HG03175 (cell line): ENCODE measurements at regions not wholly inside any gene's neighbourhood (a gene's known extent, or its start where the extent isn't known, plus 50 kb on each side); places are given as distances from the start of the nearest gene placed in this dataset.

Source experiments
- ATAC-seq: cut with Tn5 transposase; IDR thresholded peaks from one replicate; pipeline ENCODE4 v1.9.1; 2021; ENCODE audit warnings: mild to moderate bottlenecking, moderate library complexity; ENCODE audit not compliant: unreplicated experiment

- ATAC-seq = no peak
These were observed 424.8 kb upstream of the EPHA5 start for GRCh38 chr4:66095065-66095464.

DNA sequence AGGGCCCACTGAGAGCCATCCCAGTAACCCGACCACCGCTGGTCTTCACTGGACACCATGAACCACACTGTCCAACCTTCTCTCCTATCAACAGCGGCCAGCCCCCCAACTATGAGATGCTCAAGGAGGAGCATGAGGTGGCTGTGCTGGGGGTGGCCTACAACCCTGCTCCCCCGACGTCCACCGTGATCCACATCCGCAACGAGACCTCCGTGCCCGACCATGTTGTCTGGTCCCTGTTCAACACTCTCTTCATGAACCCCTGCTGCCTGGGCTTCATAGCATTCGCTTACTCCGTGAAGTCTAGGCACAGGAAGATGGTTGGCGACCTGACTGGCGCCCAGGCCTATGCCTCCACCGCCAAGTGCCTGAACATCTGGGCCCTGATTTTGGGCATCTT, 423.8 kb upstream of the EPHA5 start:
- ATAC-seq = no peak

- no peak for ATAC-seq
These were observed 421.5 kb upstream of the EPHA5 start for GRCh38 chr4:66091786-66092185.

GRCh38 chr4:66073961-66074360, 403.7 kb upstream of the EPHA5 start:
- ATAC-seq = no peak

GRCh38 chr4:66071911-66072310, 401.6 kb upstream of the EPHA5 start:
- ATAC-seq = no peak

DNA sequence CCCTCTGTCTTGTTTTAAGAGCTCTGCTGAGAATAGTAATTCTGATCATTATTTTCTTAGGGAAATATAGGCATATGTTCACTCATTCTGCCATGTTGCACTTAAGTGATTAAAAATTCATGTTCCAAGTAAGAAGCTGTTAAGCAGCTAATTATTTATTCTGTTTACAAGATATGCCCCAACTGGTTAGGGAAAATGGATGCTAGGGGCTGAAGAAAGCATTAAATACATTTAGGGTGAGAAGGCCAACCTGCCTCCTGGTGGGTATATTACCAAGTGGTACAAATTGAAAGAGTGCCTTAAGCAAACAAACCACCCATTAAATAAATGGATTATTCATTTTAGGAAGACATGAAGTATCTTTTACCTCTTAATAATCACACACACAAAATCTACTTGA, 392.6 kb upstream of the EPHA5 start:
- no peak for ATAC-seq

- ATAC-seq = no peak
These were observed 391.8 kb upstream of the EPHA5 start for GRCh38 chr4:66062044-66062443.

- ATAC-seq = no peak
These were observed 389.3 kb upstream of the EPHA5 start for GRCh38 chr4:66059556-66059955.

- no peak for ATAC-seq
These were observed 388.8 kb upstream of the EPHA5 start for GRCh38 chr4:66059136-66059535.

- ATAC-seq = no peak
These were observed 385.7 kb upstream of the EPHA5 start for GRCh38 chr4:66055999-66056398.

- no peak for ATAC-seq
These were observed 382.1 kb upstream of the EPHA5 start for GRCh38 chr4:66052426-66052825.

- no peak for ATAC-seq
These were observed 378.6 kb upstream of the EPHA5 start for GRCh38 chr4:66048861-66049260.

DNA sequence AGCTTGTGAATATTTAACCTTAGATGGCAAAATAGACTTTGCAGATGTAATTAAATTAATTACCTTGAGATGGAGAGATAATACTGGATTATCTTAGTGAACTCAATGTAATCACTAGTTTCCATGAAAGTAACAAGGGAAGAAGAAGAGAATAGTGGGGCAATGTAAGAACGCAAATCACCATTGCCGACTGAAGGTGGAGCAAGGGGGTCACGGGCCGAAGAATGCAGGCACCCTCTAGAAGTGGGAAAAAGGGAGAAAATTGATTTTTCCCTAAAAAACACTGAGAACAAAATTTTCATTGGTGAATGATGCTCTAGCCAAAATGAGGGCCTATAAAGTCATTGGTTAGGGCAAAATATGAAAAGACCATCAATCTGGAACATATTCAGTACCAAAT, 375.6 kb upstream of the EPHA5 start:
- ATAC-seq = no peak

GRCh38 chr4:66035701-66036100, 365.4 kb upstream of the EPHA5 start:
- no peak for ATAC-seq

GRCh38 chr4:66034671-66035070, 364.4 kb upstream of the EPHA5 start:
- ATAC-seq = no peak

DNA sequence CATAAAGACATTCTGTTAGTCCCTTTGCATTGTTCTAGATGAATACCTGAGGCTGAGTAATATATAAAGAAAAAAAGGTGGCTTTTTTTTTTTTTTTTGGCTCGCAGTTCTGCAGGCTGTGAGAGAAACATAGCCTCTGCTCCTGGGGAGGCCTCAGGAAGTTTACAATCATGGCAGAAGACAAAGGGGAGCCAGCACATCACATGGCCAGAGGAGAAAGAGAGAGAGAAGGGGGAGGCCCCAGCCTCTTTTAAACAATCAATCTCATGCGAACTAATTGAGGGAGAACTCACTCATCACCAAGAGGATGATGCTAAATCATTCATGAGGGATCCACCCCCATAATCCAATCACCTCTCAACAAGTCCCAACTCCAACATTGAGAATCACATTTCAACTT, 364.0 kb upstream of the EPHA5 start:
- ATAC-seq = no peak

GRCh38 chr4:66032571-66032970, 362.3 kb upstream of the EPHA5 start:
- ATAC-seq = no peak

- ATAC-seq = no peak
These were observed 358.4 kb upstream of the EPHA5 start for GRCh38 chr4:66028668-66029067.

- no peak for ATAC-seq
These were observed 352.8 kb upstream of the EPHA5 start for GRCh38 chr4:66023061-66023460.

- no peak for ATAC-seq
These were observed 347.4 kb upstream of the EPHA5 start for GRCh38 chr4:66017671-66018070.

- ATAC-seq = no peak
These were observed 346.0 kb upstream of the EPHA5 start for GRCh38 chr4:66016240-66016639.

DNA sequence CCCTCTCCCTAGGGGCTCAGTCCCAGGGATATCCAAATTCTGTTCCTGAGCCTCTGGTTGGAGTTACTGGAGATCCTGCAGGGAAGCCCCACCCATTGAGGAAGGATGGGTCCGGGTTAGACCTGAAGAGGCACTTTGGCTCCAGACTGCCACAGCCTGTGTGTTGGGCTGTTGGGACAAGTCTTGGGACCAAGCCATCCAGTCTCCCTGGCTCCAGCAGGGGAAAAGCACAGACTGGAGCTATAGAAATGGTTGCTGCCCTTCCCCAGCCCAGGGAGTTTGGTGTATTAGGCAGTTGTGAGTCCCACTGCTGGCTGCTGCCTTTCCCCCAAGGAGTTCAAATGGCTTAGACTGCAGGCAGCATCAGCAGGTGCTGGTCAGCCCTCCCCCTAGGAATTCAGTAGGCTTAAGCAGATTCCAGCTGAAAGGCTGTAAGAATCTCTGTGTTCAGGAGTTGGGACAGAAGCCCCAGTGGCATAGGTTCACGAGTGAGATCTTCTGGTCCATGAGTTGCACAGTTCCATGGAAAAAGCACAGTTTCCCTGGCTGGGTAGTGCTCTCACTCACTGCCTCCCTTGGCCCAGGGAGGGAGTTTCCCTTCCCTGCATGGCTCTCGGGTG, 344.0 kb upstream of the EPHA5 start:
- ATAC-seq = no peak

- no peak for ATAC-seq
These were observed 330.3 kb upstream of the EPHA5 start for GRCh38 chr4:66000510-66001117.
